Body of pancreas (tissue), 4 donors: ENCODE measurements at regions not wholly inside any gene's neighbourhood (a gene's known extent, or its start where the extent isn't known, plus 50 kb on each side); places are given as distances from the start of the nearest gene placed in this dataset.

Experiments
- ATAC-seq: fragments of 150-250 bp; one replicate; pipeline ENCODE4 v1.9.1; 2016
- DNase-seq, 4 donors: peaks; one replicate each; pipeline ENCODE4 v3.0.0-alpha.2; 2019
- H3K27ac ChIP-seq, 4 donors: fragments of 200-600 bp; sonication (generic); 1 replicate in 3 of 4; 2 replicates in 1 of 4; pipeline versions ENCODE4 v1.5.1 to v1.6.1; 2016 to 2019; ENCODE audit warnings: mild to moderate bottlenecking in 1 of 4, mixed read lengths in 1 of 4, moderate library complexity in 1 of 4
- H3K27me3 ChIP-seq, 2 donors: fragments of 200-600 bp; sonication (generic); one replicate each; pipeline ENCODE4 v1.6.0; 2016; ENCODE audit warnings: mild to moderate bottlenecking in 1 of 2
- H3K36me3 ChIP-seq, 2 donors: fragments of 200-600 bp; sonication (generic); replicated peaks in 1 of 2; 2 replicates each; pipeline ENCODE4 v1.5.1; 2016; ENCODE audit warnings: low read depth in 2 of 2; ENCODE audit not compliant: insufficient read depth in 1 of 2
- H3K4me1 ChIP-seq: fragments of 200-600 bp; sonication (generic); one replicate; pipeline ENCODE4 v1.6.0; 2016
- H3K4me3 ChIP-seq, 2 donors: fragments of 200-600 bp; sonication (generic); 1 replicate in 1 of 2; 2 replicates in 1 of 2; pipeline ENCODE4 v1.5.1; 2016 to 2019
- H3K9me3 ChIP-seq, 3 donors: fragments of 200-600 bp; sonication (generic); 1 replicate in 2 of 3; 2 replicates in 1 of 3; pipeline ENCODE4 v1.5.1; 2016
- POLR2A ChIP-seq, 3 donors: fragments of 450-650 bp; IDR thresholded peaks; one replicate each; pipeline ENCODE4 v1.6.1; 2016; ENCODE audit warnings: antibody characterized with exemption in 3 of 3, mild to moderate bottlenecking in 2 of 3
- WGBS, 2 donors: methylation state at CpG; one replicate each; pipeline ENCODE4 v1.1.5; 2017; 5-methylcytosine and 5-hydroxymethylcytosine counted together
- intact Hi-C: fragments of 100-400 bp; cut with DNase I; formaldehyde crosslinking; loops from one replicate; pipeline ENCODE4 v1.15.1; 2023
- TF ChIP-seq, protein P1 (sequence below), 7 experiments: fragments of 450-650 bp in 4 of 7; fragments of 200-600 bp in 3 of 7; sonication (generic) in 3 of 7; IDR thresholded peaks; one replicate each; pipeline ENCODE4 v1.5.1; 2016 to 2019; ENCODE audit warnings: antibody characterized with exemption in 7 of 7

DNA sequence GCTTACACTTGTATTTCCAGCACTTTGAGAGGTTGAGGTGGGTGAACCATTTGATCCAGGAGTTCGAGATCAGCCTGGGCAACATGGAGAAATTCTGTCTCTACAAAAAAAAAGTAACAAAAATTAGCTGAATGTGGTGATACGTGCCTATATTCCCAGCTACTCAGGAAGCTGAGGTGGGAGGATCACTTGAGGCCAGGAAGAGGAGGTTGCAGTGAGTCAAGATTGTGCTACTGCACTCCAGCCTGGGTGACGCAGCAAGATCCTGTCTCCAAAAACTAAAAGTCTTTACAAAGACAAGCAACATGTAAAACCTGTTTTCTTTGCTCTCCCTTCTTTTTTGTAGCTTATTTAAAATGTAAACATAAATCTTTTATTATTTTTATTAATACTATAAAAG, 1156.1 kb downstream of the FAT4 start:
- DNase-seq (no peak), ATAC-seq (no peak)
- TF ChIP-seq, protein P1, sequence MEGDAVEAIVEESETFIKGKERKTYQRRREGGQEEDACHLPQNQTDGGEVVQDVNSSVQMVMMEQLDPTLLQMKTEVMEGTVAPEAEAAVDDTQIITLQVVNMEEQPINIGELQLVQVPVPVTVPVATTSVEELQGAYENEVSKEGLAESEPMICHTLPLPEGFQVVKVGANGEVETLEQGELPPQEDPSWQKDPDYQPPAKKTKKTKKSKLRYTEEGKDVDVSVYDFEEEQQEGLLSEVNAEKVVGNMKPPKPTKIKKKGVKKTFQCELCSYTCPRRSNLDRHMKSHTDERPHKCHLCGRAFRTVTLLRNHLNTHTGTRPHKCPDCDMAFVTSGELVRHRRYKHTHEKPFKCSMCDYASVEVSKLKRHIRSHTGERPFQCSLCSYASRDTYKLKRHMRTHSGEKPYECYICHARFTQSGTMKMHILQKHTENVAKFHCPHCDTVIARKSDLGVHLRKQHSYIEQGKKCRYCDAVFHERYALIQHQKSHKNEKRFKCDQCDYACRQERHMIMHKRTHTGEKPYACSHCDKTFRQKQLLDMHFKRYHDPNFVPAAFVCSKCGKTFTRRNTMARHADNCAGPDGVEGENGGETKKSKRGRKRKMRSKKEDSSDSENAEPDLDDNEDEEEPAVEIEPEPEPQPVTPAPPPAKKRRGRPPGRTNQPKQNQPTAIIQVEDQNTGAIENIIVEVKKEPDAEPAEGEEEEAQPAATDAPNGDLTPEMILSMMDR (IDR thresholded peaks at IDR 0.05): no peak
- no peak for TF ChIP-seq POLR2A (IDR thresholded peaks at IDR 0.05)
- Histone ChIP-seq H3K27ac (no peak overlapping the region), H3K4me1 (no peaks in the 10 kb centered on the region), H3K27me3 (no peaks in the 10 kb centered on the region), H3K9me3 (no peaks in the 10 kb centered on the region), H3K4me3 (no peak overlapping the region), H3K36me3 (no peaks in the 10 kb centered on the region)
- 58 to 71% methylated on average over 3 of the region's 3 CpGs for WGBS, 2 donors
- intact Hi-C loops: no loop called here

DNA sequence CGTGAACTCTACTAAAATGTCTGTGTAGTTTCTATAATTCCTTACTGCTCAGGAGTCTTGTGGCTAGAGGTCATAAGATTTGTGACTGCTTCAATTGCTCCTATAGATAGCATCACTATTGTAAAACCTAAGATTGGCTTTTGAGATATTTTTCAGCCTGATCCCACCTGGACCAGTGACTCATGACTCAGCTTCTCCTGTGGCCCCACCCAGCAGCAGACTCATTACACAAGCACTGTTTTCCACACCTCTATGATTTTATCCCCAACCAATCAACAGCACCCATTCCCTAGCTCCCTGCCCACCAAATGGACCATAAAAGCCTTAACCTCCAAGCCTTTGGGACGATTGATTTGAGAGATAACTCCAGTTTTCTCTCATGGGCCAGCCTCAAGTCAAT, 1157.0 kb upstream of the INTU start:
- Histone ChIP-seq H3K36me3 (no peaks in the 10 kb centered on the region), H3K9me3 (no peaks in the 10 kb centered on the region), H3K4me3 (no peak overlapping the region), H3K27ac (no peak overlapping the region), H3K4me1 (no peaks in the 10 kb centered on the region), H3K27me3 (no peaks in the 10 kb centered on the region)
- intact Hi-C loops: no loop called here
- ATAC-seq (no peak), DNase-seq (no peak)
- 45 to 63% methylated on average over 2 of the region's 2 CpGs for WGBS, 2 donors
- TF ChIP-seq, protein P1 (IDR thresholded peaks at IDR 0.05): no peak
- no peak for TF ChIP-seq POLR2A (IDR thresholded peaks at IDR 0.05)

DNA sequence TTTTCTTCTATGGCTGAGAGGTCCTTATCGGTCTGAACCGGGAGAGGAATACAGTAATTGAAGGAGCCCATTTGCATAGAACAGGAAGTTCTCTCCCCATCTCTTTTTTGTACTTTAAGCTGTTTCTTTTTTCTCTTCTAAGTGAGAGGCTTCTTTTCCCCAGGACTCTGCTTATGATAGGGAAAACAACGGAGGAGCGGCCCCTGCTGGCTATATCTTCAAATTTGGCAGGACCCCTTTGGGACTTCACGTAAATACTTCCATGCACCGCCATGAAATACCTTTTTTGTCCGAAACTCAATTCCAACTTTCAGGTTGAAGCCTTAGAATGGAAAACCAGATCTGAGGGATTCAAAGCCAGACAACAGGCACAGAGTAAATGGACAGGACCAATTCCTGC, 1153.0 kb upstream of the INTU start:
- TF ChIP-seq POLR2A (IDR thresholded peaks at IDR 0.05): no peak
- TF ChIP-seq, protein P1 (IDR thresholded peaks at IDR 0.05): no peak
- Histone ChIP-seq H3K27ac (no peak overlapping the region), H3K4me3 (no peak overlapping the region), H3K27me3 (no peaks in the 10 kb centered on the region), H3K9me3 (no peaks in the 10 kb centered on the region), H3K36me3 (no peaks in the 10 kb centered on the region), H3K4me1 (no peaks in the 10 kb centered on the region)
- DNase-seq: no peak
- intact Hi-C loops: no loop called here
- WGBS, 2 donors: 75 to 80% methylated on average over 7 of the region's 7 CpGs
- ATAC-seq: no peak

DNA sequence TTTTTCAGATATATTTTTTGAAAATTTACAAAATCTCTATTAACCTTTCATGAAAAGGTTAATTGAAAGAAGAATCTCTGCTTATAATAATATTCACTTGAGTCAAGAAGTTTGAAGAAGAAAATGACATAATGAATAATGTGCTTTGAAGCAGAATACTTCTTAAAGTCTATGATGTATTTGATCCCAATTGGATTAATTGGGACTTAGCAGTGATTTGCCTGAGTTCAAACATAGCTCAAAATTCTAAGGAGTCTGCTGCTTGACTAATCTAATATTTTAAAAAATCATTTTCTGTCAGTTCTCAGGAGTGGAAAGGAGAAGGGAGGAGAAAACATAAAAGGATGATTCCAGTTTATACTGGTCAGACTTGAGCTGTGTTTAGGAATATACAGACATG, 1150.4 kb upstream of the INTU start:
- H3K27me3 ChIP-seq: no peaks in the 10 kb centered on the region
- ATAC-seq (no peak), DNase-seq (no peak)
- H3K27ac ChIP-seq: no peak overlapping the region
- no peaks in the 10 kb centered on the region for H3K36me3 ChIP-seq
- no peaks in the 10 kb centered on the region for H3K9me3 ChIP-seq
- intact Hi-C loops: no loop called here
- no peaks in the 10 kb centered on the region for H3K4me1 ChIP-seq
- H3K4me3 ChIP-seq: no peak overlapping the region
- TF ChIP-seq, protein P1 (IDR thresholded peaks at IDR 0.05): no peak
- TF ChIP-seq POLR2A (IDR thresholded peaks at IDR 0.05): no peak

DNA sequence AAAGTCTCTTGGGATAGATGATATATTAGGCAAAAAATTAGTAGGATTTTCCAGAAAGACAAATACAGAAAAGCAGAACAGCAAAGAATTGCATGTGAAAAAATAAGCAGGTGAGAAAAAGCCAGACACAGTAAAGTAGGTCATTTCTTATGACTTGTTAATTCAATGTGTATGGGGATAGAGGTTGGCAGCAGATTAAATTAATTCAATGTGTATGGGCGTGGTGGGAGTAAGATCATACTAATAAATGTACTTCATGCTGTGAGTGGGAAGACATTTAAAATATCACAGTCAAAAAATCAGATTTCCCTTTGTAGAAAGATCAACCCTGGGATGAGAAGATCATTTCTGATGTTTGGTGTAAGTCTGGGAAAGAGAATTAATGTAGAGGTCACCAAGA, 1146.4 kb upstream of the INTU start:
- DNase-seq (no peak), ATAC-seq (no peak)
- no peak overlapping the region for H3K4me3 ChIP-seq

More for the DNA sequence above, 1146.4 kb upstream of the INTU start:
- H3K27me3 ChIP-seq: no peaks in the 10 kb centered on the region
- H3K9me3 ChIP-seq: no peaks in the 10 kb centered on the region
- H3K27ac ChIP-seq: no peak overlapping the region
- TF ChIP-seq POLR2A (IDR thresholded peaks at IDR 0.05): no peak
- TF ChIP-seq, protein P1 (IDR thresholded peaks at IDR 0.05): no peak
- WGBS, 2 donors: 39 to 44% methylated on average over 1 of the region's 1 CpG
- intact Hi-C loops: no loop called here
- no peaks in the 10 kb centered on the region for H3K4me1 ChIP-seq
- no peaks in the 10 kb centered on the region for H3K36me3 ChIP-seq
